Heart right ventricle (tissue), 16 donors: ENCODE measurements at regions not wholly inside any gene's neighbourhood (a gene's known extent, or its start where the extent isn't known, plus 50 kb on each side); places are given as distances from the start of the nearest gene placed in this dataset.

Experiments
- ATAC-seq, 8 donors: fragments of 200-7000 bp; cut with Tn5 transposase; one replicate each; pipeline ENCODE4 v1.9.1; 2020; ENCODE audit warnings: mild to moderate bottlenecking in 8 of 8, moderate library complexity in 8 of 8, moderate number of reproducible peaks in 1 of 8
- DNase-seq, 2 donors: peaks; one replicate each; pipeline ENCODE4 v3.0.0-alpha.2; 2020
- H3K27ac ChIP-seq, 10 donors: fragments of 200-600 bp; sonication (generic) in 2 of 10; one replicate each; pipeline versions ENCODE4 v1.5.0 to v1.8.0; 2020 to 2022; ENCODE audit warnings: mild to moderate bottlenecking in 3 of 10
- H3K27me3 ChIP-seq, 7 donors: fragments of 200-600 bp; one replicate each; pipeline ENCODE4 v1.8.0; 2021 to 2022; ENCODE audit warnings: mild to moderate bottlenecking in 2 of 7
- H3K36me3 ChIP-seq, 9 donors: fragments of 200-600 bp; sonication (generic) in 1 of 9; one replicate each; pipeline versions ENCODE4 v1.5.0 to v1.8.0; 2020 to 2022; ENCODE audit warnings: mild to moderate bottlenecking in 2 of 9
- H3K4me1 ChIP-seq, 9 donors: fragments of 200-600 bp; sonication (generic) in 1 of 9; one replicate each; pipeline versions ENCODE4 v1.5.0 to v1.8.0; 2020 to 2022; ENCODE audit warnings: mild to moderate bottlenecking in 4 of 9
- H3K4me3 ChIP-seq, 10 donors: fragments of 200-600 bp; sonication (generic) in 2 of 10; one replicate each; pipeline versions ENCODE4 v1.5.0 to v1.8.0; 2020 to 2022; ENCODE audit warnings: mild to moderate bottlenecking in 7 of 10, moderate library complexity in 2 of 10
- H3K9me3 ChIP-seq, 11 donors: fragments of 200-600 bp in 10 of 11; sonication (generic) in 2 of 11; one replicate each; pipeline versions ENCODE4 v1.5.0 to v1.8.0; 2013 to 2022; ENCODE audit warnings: mild to moderate bottlenecking in 2 of 11, control low read depth in 1 of 11, moderate library complexity in 1 of 11
- CTCF ChIP-seq, 9 donors: fragments of 200-600 bp; sonication (generic) in 2 of 9; IDR thresholded peaks; one replicate each; pipeline versions ENCODE4 v1.5.0 to v1.8.0; 2021 to 2022; ENCODE audit warnings: antibody characterized with exemption in 9 of 9, mild to moderate bottlenecking in 5 of 9, moderate library complexity in 1 of 9
- WGBS, 2 donors: extraction: QIAGEN DNeasy Blood & Tissue Kit; methylation state at CpG; one replicate each; pipeline ENCODE4 v1.1.7; 2013; ENCODE audit warnings: inconsistent platforms in 1 of 2; 5-methylcytosine and 5-hydroxymethylcytosine counted together
- intact Hi-C, 10 donors: fragments of 100-400 bp; cut with DNase I; formaldehyde crosslinking; loops; one replicate each; pipeline versions ENCODE4 v1.11.1 to v1.14.2; 2022
- donor health status: Arrhythmogenic right ventricular cardiomyopathy.
- donor health status: ischemic (EF 13 %, LVEDD 7.1; RV severe dilation, severe dysfunction).
- donor health status: healthy with polysubstance abuse.
- donor health status: DM: no; HTN: yes; CAD: no.
- donor health status: DM: no; HTN: no; CAD: no.
- donor health status: ischemic (EF 25% LVEDD 6.9; RV normal size, moderate dysfunction).
- donor health status: ischemic (EF 25% LVEDD 5.7; RV mildly dilated, moderate dysfunction).
- donor health status: healthy.
- donor health status: DM: yes; HTN: yes; CAD: no.
- donor health status: Ischemic cardiomyopathy.
- donor health status: ischemic (EF 35%, LVEDD 5.7; RV mildly dilated, moderate dysfunction).
- donor health status: nonischemic (EF 11% LVEDD 7.7; RV severe dilation, severe dysfunction).
- donor health status: DM: yes; HTN: yes; CAD: no.
- donor health status: PGD.
- donor health status: ischemic (EF 29% LVEDD 5.4; RV normal size, mild dysfunction).
- donor health status: nonischemic (EF 23%, LVEDD 6.1; RV moderate dilation, normal function).

- TF ChIP-seq CTCF (IDR thresholded peaks at IDR 0.05): no peak
- Histone ChIP-seq H3K27ac (no peak overlapping the region), H3K36me3 (peaks cover 0 to 3% (median 0%) of the 10 kb centered on the region in 9 donors), H3K4me3 (no peak overlapping the region), H3K9me3 (no peaks in the 10 kb centered on the region), H3K4me1 (peaks cover 0 to 31% (median 25%) of the 10 kb centered on the region in 9 donors), H3K27me3 (peaks cover 0 to 8% (median 0%) of the 10 kb centered on the region in 7 donors)
- ATAC-seq (no peak), DNase-seq (peak in 1 of 2 donors; percentile 10)
- intact Hi-C loops: loop anchor here in 1 of 10 donors (5.0 kb wide), 1 partner anchor 57 kb away; no protein-coding TSS in a partner anchor
- WGBS, 2 donors: 85 to 91% methylated on average over 28 of the region's 28 CpGs
These were observed 67.8 kb downstream of the SIK1 start for GRCh38 chr21:43358940-43359822.

GRCh38 chr21:43357715-43358430, 69.1 kb downstream of the SIK1 start:
- no peaks in the 10 kb centered on the region for H3K9me3 ChIP-seq
- no peak for TF ChIP-seq CTCF (IDR thresholded peaks at IDR 0.05)
- no peak overlapping the region for H3K27ac ChIP-seq
- peak in 1 of 2 donors; percentile 6 for DNase-seq
- no peak overlapping the region for H3K4me3 ChIP-seq
- intact Hi-C loops: loop anchor here in 2 of 10 donors (2.0 to 5.0 kb wide), 2 partner anchors 39 to 56 kb away; no protein-coding TSS in a partner anchor
- 86 to 89% methylated on average over 24 of the region's 24 CpGs for WGBS, 2 donors
- no peak for ATAC-seq
- peaks cover 0 to 3% (median 0%) of the 10 kb centered on the region in 9 donors for H3K36me3 ChIP-seq
- H3K27me3 ChIP-seq: peaks cover 0 to 4% (median 0%) of the 10 kb centered on the region in 7 donors
- H3K4me1 ChIP-seq: peaks cover 0 to 27% (median 21%) of the 10 kb centered on the region in 9 donors

GRCh38 chr21:43355925-43356289, 71.0 kb downstream of the SIK1 start:
- intact Hi-C loops: loop anchor here in 2 of 10 donors (2.0 to 5.0 kb wide), 2 partner anchors 37 to 54 kb away; no protein-coding TSS in a partner anchor
- Histone ChIP-seq H3K27me3 (no peaks in the 10 kb centered on the region), H3K4me3 (no peak overlapping the region), H3K27ac (no peak overlapping the region), H3K9me3 (no peaks in the 10 kb centered on the region), H3K4me1 (peaks cover 0 to 7% (median 4%) of the 10 kb centered on the region in 9 donors), H3K36me3 (peaks cover 0 to 3% (median 0%) of the 10 kb centered on the region in 9 donors)
- DNase-seq: peak in 1 of 2 donors; percentile 6
- 58 to 64% methylated on average over 7 of the region's 7 CpGs for WGBS, 2 donors
- no peak for TF ChIP-seq CTCF (IDR thresholded peaks at IDR 0.05)
- ATAC-seq: peak in 3 of 8 donors; percentile 11 to 35 (median 23)

- WGBS, 2 donors: 88 to 93% methylated on average over 25 of the region's 25 CpGs
- Histone ChIP-seq H3K9me3 (no peaks in the 10 kb centered on the region), H3K27ac (no peak overlapping the region), H3K4me3 (no peak overlapping the region), H3K27me3 (no peaks in the 10 kb centered on the region), H3K36me3 (peaks cover 0 to 3% (median 0%) of the 10 kb centered on the region in 9 donors), H3K4me1 (peaks cover 0 to 2% (median 0%) of the 10 kb centered on the region in 9 donors)
- ATAC-seq: peak in 1 of 8 donors; percentile 4
- DNase-seq: peak in 1 of 2 donors; percentile 7
- intact Hi-C loops: loop anchor here in 1 of 10 donors (5.0 kb wide), 1 partner anchor 53 kb away; no protein-coding TSS in a partner anchor
- TF ChIP-seq CTCF (IDR thresholded peaks at IDR 0.05): no peak
These were observed 71.5 kb downstream of the SIK1 start for GRCh38 chr21:43355266-43355924.
